Neuronal stem cell (in vitro differentiated cells): ENCODE measurements at regions not wholly inside any gene's neighbourhood (a gene's known extent, or its start where the extent isn't known, plus 50 kb on each side); places are given as distances from the start of the nearest gene placed in this dataset.
A peak's percentile ranks its signal among the peaks of the same experiment; 100 is the strongest.

Experiments
- DNase-seq: peaks from one replicate; pipeline ENCODE4 v3.0.0-alpha.2; 2013; ENCODE audit warnings: low spot score
- H2AFZ ChIP-seq: one replicate; pipeline ENCODE4 v1.6.1; 2013; ENCODE audit warnings: mild to moderate bottlenecking, low read length, inconsistent platforms
- H2AK5ac ChIP-seq: 2 replicates; pipeline ENCODE4 v1.6.1; 2013; ENCODE audit warnings: low read depth, mild to moderate bottlenecking, inconsistent platforms, low read length, moderate library complexity, mixed read lengths
- H2BK120ac ChIP-seq: 2 replicates; pipeline ENCODE4 v1.6.1; 2013; ENCODE audit warnings: low read depth, mild to moderate bottlenecking, inconsistent platforms, low read length, moderate library complexity, mixed read lengths
- H2BK12ac ChIP-seq: one replicate; pipeline ENCODE4 v1.6.1; 2013; ENCODE audit warnings: low read length, inconsistent platforms
- H2BK15ac ChIP-seq: 2 replicates; pipeline ENCODE4 v1.6.1; 2013; ENCODE audit warnings: mild to moderate bottlenecking, low read length, inconsistent platforms, mixed read lengths
- H2BK5ac ChIP-seq: one replicate; pipeline ENCODE4 v1.6.1; 2013; ENCODE audit warnings: inconsistent platforms, mild to moderate bottlenecking, low read length, moderate library complexity
- H3K14ac ChIP-seq: one replicate; pipeline ENCODE4 v1.6.1; 2013; ENCODE audit warnings: low read length, inconsistent platforms
- H3K18ac ChIP-seq: 2 replicates; pipeline ENCODE4 v1.6.1; 2013; ENCODE audit warnings: low read length, inconsistent platforms
- H3K23ac ChIP-seq: 2 replicates; pipeline ENCODE4 v1.6.1; 2013; ENCODE audit warnings: low read depth, mild to moderate bottlenecking, mixed read lengths, low read length, inconsistent platforms; ENCODE audit not compliant: poor library complexity
- H3K27ac ChIP-seq: replicated peaks from 3 replicates; pipeline ENCODE4 v1.5.1; 2013; ENCODE audit warnings: low read length, inconsistent platforms
- H3K27me3 ChIP-seq, 3 experiments: 2 replicates each; pipeline ENCODE4 v1.6.1; 2013; ENCODE audit warnings: low read length in 3 of 3, mild to moderate bottlenecking in 2 of 3, inconsistent platforms in 1 of 3, low read depth in 1 of 3, mixed read lengths in 1 of 3, moderate library complexity in 1 of 3; ENCODE audit not compliant: control insufficient read depth in 3 of 3, insufficient read depth in 3 of 3
- H3K36me3 ChIP-seq, 2 donors: replicated peaks in 1 of 2; 2 replicates each; pipeline ENCODE4 v1.6.1; 2013; ENCODE audit warnings: low read length in 2 of 2; ENCODE audit not compliant: control insufficient read depth in 2 of 2, insufficient read depth in 2 of 2
- H3K4ac ChIP-seq: 2 replicates; pipeline ENCODE4 v1.6.1; 2013; ENCODE audit warnings: inconsistent platforms, mild to moderate bottlenecking, low read length, moderate library complexity
- H3K4me1 ChIP-seq, 2 donors: 1 replicate in 1 of 2; 2 replicates in 1 of 2; pipeline ENCODE4 v1.6.1; 2013; ENCODE audit warnings: low read length in 2 of 2, low read depth in 1 of 2; ENCODE audit not compliant: control insufficient read depth in 2 of 2, insufficient read depth in 1 of 2
- H3K4me2 ChIP-seq: one replicate; pipeline ENCODE4 v1.6.1; 2013; ENCODE audit warnings: mild to moderate bottlenecking, low read length, inconsistent platforms; ENCODE audit not compliant: insufficient read depth, poor library complexity, severe bottlenecking
- H3K4me3 ChIP-seq, 2 donors: 2 replicates each; pipeline ENCODE4 v1.5.1; 2013; ENCODE audit warnings: low read length in 2 of 2, mild to moderate bottlenecking in 2 of 2, inconsistent platforms in 1 of 2, moderate library complexity in 1 of 2
- H3K79me1 ChIP-seq: one replicate; pipeline ENCODE4 v1.6.1; 2013; ENCODE audit warnings: low read depth, mild to moderate bottlenecking, inconsistent platforms, low read length, moderate library complexity
- H3K9ac ChIP-seq: one replicate; pipeline ENCODE4 v1.6.1; 2013; ENCODE audit warnings: mild to moderate bottlenecking, low read depth, low read length, inconsistent platforms; ENCODE audit not compliant: poor library complexity
- H3K9me3 ChIP-seq, 2 donors: replicated peaks in 1 of 2; 2 replicates each; pipeline versions ENCODE3 to v1.6.1; 2013; ENCODE audit warnings: low read length in 2 of 2, mild to moderate bottlenecking in 2 of 2, inconsistent platforms in 1 of 2, low read depth in 1 of 2, mixed read lengths in 1 of 2, moderate library complexity in 1 of 2; ENCODE audit not compliant: control insufficient read depth in 2 of 2, insufficient read depth in 1 of 2
- H4K8ac ChIP-seq: one replicate; pipeline ENCODE4 v1.6.1; 2013; ENCODE audit warnings: low read depth, mild to moderate bottlenecking, inconsistent platforms, low read length, moderate library complexity
- H4K91ac ChIP-seq: one replicate; pipeline ENCODE4 v1.6.1; 2013; ENCODE audit warnings: low read length, low read depth, mild to moderate bottlenecking, inconsistent platforms; ENCODE audit not compliant: poor library complexity
- WGBS, 2 donors: extraction: QIAGEN DNeasy Blood & Tissue Kit; methylation state at CpG; one replicate each; pipeline ENCODE4 v1.1.7; 2013; ENCODE audit warnings: missing lambda C conversion rate in 2 of 2, mixed read lengths in 1 of 2; ENCODE audit not compliant: insufficient read length in 2 of 2, insufficient replicate concordance in 1 of 2; ENCODE audit errors: extremely low coverage in 2 of 2; 5-methylcytosine and 5-hydroxymethylcytosine counted together

DNA sequence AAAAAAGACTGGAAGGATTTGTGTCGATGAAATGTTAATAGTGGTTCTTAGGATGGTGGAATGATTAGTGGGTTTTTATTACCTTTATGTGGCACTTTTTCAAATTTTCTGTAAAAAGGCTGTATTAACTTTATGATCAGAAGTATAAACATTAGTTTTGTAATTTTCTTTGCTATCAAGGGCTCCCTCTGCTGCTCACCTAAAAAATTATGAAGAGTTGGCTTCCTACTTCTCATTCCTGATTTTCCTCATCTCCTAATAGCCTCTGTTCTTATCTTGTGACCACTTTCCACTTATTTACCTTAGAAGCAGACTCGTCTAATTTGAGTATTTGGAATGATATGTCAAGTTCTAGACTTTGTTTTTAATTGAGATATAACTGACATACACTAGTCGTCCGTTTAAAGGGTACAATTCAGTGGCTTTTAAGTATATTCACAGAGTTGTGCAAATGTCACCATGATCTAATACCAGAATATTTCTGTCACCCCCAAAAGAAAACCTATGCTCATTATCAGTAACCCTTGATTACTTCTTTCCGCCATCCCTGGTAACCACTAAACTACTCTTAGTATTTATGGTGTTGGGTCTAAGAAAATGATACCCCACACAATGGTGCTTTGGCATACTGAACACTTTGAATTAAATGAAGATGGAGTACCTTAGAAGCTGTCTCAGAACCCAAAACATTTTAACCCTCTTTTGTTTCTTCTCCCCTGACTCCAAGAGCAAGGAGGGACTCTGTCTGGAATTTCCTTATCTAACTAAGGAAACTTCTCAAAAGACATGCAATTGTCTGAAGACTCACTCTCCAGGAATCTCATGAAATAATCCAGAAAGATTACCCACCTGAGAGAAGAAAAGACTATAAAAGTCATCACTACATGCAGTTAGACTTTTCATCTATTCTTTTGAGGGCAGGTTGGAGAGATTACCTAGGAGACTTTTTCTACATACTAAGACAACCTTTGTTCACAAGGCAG is 311.3 kb downstream of the DLEU7 start:
- Histone ChIP-seq H2BK15ac (no peak overlapping the region), H3K9me3 (peaks cover 3 to 19% of the 10 kb centered on the region in 2 donors), H3K27me3 (no peaks in the 10 kb centered on the region), H4K8ac (no peak overlapping the region), H3K18ac (no peak overlapping the region), H3K27ac (no peak overlapping the region), H2BK120ac (no peak overlapping the region), H3K4ac (no peak overlapping the region), H2AFZ (no peak overlapping the region), H2AK5ac (no peak overlapping the region), H4K91ac (no peak overlapping the region), H3K14ac (no peak overlapping the region), H2BK12ac (no peak overlapping the region), H3K4me3 (no peak overlapping the region), H3K4me1 (peaks cover 0 to 5% of the 10 kb centered on the region in 2 donors), H3K79me1 (no peaks in the 10 kb centered on the region), H3K36me3 (no peaks in the 10 kb centered on the region), H3K4me2 (no peak overlapping the region), H3K9ac (no peak overlapping the region), H3K23ac (no peak overlapping the region), H2BK5ac (no peak overlapping the region)
- no peak for DNase-seq
- WGBS, 2 donors: 100% methylated on average over 1 of the region's 5 CpGs; no CpG with 5 or more reads in 1 of the 2 donors

DNA sequence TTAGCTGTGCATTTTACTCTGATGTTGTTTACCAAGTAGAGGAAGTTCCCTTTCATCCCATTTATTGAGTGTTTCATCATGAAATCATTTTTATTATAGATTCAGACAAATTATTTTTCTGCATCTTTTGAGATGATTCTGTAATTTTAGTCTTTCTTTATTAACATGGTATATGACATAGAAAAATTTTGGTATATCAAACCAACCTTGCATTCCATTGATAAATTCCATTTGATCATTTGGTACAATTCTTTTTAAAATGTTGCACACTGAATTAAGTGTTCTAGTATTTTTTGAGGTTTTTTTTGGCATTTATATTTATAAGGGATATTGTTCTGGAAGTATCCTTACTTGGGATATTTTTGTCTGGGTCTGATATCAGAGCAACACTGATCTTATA is 308.4 kb downstream of the DLEU7 start:
- Histone ChIP-seq H3K27me3 (no peaks in the 10 kb centered on the region), H3K23ac (no peak overlapping the region), H3K14ac (no peak overlapping the region), H2BK15ac (no peak overlapping the region), H3K9me3 (peaks cover 3 to 27% of the 10 kb centered on the region in 2 donors), H2AK5ac (no peak overlapping the region), H3K4me2 (no peak overlapping the region), H3K36me3 (no peaks in the 10 kb centered on the region), H3K4me3 (no peak overlapping the region), H3K27ac (no peak overlapping the region), H4K91ac (no peak overlapping the region), H2BK12ac (no peak overlapping the region), H4K8ac (no peak overlapping the region), H3K4ac (no peak overlapping the region), H2AFZ (no peak overlapping the region), H2BK5ac (no peak overlapping the region), H3K4me1 (no peaks in the 10 kb centered on the region), H3K79me1 (no peaks in the 10 kb centered on the region), H3K18ac (no peak overlapping the region), H3K9ac (no peak overlapping the region), H2BK120ac (no peak overlapping the region)
- no peak for DNase-seq

DNA sequence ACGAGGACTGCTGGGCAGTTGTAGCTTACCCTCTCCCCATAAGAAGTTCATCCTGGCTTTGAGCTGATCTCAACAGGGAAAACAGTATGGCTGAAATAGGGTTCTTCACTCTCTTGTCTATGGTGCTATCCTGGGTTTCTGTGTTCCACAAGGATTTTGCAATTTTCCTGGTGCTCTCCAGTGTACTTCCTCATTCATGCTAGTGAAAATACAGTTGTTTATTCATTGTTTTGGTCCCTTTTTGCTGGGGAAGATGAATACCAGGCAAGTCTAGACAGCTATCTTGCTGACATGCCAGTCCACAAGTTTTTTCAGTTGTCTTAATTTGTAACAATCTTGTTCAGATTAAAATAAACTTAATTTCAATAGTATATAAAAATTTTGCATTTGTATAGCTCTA is 306.5 kb downstream of the DLEU7 start:
- Histone ChIP-seq H3K27me3 (no peaks in the 10 kb centered on the region), H2BK12ac (no peak overlapping the region), H3K4me2 (no peak overlapping the region), H2BK120ac (no peak overlapping the region), H2BK15ac (no peak overlapping the region), H3K14ac (no peak overlapping the region), H2BK5ac (no peak overlapping the region), H2AK5ac (no peak overlapping the region), H3K9ac (no peak overlapping the region), H3K9me3 (peaks cover 3 to 27% of the 10 kb centered on the region in 2 donors), H3K18ac (no peak overlapping the region), H3K36me3 (no peaks in the 10 kb centered on the region), H3K4me3 (no peak overlapping the region), H2AFZ (peak overlapping the region; percentile 34), H3K27ac (no peak overlapping the region), H4K91ac (no peak overlapping the region), H3K4me1 (no peaks in the 10 kb centered on the region), H3K23ac (no peak overlapping the region), H3K4ac (no peak overlapping the region), H3K79me1 (no peaks in the 10 kb centered on the region), H4K8ac (no peak overlapping the region)
- WGBS, 2 donors: no CpG with 5 or more reads among the region's 1 CpG
- no peak for DNase-seq

DNA sequence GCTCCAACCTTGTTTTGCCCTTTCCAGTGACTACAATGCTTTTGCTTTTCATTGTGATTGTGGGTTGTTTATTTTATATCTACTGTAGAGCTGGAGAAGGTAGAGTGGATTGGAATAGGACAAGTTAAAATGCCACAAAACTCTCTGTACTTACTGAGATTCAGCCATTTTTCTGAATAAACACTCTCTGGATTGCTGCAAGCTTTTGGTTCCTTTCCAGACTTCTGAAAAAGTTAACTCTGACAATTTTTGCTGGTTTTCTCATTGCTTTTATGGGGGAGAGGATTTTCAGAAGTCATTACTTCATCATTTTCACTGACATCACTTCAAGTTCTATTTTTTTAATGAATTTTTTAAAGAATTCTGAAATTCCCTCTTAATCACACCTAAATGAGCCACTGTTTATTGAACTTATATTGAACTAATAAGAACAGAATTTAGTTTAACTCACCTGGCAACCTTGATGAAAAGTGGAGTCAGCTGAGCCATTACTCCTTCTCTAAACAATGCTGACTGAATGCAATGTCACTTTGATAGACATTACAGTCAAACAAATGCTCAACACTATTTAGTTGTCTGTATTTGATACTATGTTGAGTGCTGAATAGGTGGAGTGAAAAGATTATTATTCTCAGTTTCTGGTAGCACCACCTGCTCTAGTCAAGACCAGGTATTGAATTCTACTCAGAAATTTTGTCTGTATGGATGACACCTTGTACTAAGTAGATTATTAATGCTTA is 303.5 kb downstream of the DLEU7 start:
- Histone ChIP-seq H3K27me3 (no peaks in the 10 kb centered on the region), H3K4me1 (peaks cover 0 to 3% of the 10 kb centered on the region in 2 donors), H3K4ac (no peak overlapping the region), H3K27ac (no peak overlapping the region), H2AFZ (no peak overlapping the region), H3K9me3 (peaks cover 3 to 21% of the 10 kb centered on the region in 2 donors), H3K4me2 (no peak overlapping the region), H4K8ac (no peak overlapping the region), H4K91ac (no peak overlapping the region), H3K36me3 (no peaks in the 10 kb centered on the region), H3K23ac (no peak overlapping the region), H2BK12ac (no peak overlapping the region), H2BK120ac (no peak overlapping the region), H3K9ac (no peak overlapping the region), H3K14ac (no peak overlapping the region), H3K18ac (no peak overlapping the region), H3K4me3 (no peak overlapping the region), H2AK5ac (no peak overlapping the region), H2BK5ac (no peak overlapping the region), H2BK15ac (no peak overlapping the region), H3K79me1 (no peaks in the 10 kb centered on the region)
- no peak for DNase-seq
